ENCODE measurements at regions not wholly inside any gene's neighbourhood (a gene's known extent, or its start where the extent isn't known, plus 50 kb on each side); places are given as distances from the start of the nearest gene placed in this dataset.

GRCh38 chr2:180679693-180680092 lies 300.7 kb upstream of the UBE2E3 start:
- TF ChIP-seq CTCF (conservative IDR thresholded peaks at IDR 0.05 in 1 of 2, IDR thresholded peaks at IDR 0.05 in 1 of 2; ENCODE audit: extremely low read depth in 1 of 2, insufficient read depth in 1 of 2, low read depth in 1 of 2, low read length in 2 of 2) (no peak), EZH2 (IDR thresholded peaks at IDR 0.05; ENCODE audit: borderline replicate concordance, low read length) (no peak)

Measured in mammary epithelial cell (primary cell).